ENCODE measurements at regions not wholly inside any gene's neighbourhood (a gene's known extent, or its start where the extent isn't known, plus 50 kb on each side); places are given as distances from the start of the nearest gene placed in this dataset.

DNA sequence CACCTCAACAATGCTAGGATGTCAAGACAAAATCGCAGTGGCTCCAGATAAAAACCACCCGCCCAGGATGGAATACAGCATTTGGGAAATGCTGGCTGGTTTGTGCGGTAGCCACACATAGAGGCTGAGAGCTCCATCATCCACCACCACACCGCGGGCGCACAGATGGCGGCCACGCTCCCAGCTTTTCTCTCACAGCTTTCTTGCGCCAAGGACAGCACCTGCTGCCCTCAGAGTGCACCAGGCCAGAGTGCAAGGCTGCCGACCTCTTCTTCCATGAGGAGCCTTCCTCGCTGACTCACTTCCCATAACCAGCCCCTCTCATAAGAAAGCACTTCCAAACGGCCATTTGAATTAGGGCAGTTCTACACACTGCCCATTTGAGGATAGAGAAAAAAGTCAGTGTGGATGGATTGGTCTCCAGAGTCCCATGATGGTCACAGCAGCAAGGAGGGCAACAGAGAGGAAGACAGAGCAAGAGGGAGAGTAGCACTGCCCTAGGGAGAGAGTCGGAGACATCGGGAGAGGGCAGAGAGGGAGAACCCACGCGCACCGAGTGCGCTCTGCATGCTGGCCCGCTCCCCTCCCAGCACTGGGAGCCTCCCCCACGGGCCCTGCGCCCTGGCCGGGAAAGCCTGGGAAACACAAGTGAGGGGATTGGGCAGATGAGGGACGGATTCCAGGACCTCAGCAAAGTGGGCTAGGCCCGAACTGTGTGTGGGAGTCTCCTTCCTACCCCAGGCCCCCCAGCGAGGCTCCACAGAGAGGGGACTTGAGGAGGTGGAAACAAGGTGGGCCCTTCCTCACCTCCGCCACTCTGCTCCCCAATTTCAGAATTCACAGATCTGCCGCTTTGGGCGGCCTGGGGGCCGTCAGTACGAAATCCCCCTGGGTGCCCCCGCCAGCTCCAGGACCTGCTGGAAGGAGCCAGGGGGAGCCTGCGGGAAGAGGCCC is 156.9 kb downstream of the USP12 start:
- no peak for DNase-seq

DNA sequence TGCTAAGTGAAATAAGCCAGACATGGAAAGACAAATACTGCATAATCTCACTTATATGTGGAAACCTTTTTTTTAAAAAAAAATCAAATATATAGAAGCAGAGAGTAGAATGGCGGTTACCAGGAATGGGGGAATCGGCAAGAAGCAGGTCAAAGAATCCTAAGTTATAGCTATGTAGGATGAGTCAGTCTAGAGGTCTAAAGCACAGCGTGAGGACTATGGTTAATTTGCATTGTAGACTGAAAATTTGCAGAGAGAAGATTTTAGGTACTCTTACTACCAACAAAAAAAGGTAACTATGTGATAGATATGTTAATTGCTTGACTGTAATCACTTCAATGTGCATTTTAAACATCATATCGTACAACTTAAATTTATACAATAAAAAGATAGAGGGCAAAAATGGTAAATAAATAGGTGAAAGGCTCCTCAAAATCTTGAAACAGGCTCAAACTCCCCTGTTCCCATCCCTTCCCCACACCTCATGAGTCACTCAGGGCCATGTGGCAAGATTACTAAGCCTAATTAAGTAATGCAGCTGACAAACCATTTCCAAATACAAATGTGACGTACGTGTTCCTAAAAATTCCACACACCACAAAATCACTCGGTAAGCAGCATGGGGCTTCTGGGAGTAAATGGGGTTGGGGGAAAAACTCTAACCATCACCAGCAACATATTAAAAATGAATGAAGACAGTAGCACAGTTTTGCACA is 159.0 kb downstream of the USP12 start:
- DNase-seq, result no peak

DNA sequence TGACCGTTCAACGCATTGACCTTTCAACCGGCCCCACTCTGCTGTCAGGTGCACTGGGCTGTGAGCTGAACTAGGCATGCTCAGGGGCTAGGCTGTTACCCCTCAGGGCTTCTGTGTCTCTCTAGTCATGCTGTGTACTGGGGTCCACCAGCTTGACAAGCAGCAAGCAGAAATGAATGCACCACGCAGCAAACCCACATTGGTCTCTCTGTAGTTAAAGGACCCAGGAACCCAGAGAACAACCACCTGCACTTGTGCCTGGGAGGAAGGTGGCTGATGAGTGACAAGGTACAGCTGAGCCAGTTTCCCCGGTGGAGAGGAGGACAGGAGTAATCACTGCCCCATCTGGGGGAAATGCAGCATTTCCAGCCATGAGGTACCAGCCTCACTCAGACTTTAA is 159.9 kb downstream of the USP12 start:
- DNase-seq, result no peak

DNA sequence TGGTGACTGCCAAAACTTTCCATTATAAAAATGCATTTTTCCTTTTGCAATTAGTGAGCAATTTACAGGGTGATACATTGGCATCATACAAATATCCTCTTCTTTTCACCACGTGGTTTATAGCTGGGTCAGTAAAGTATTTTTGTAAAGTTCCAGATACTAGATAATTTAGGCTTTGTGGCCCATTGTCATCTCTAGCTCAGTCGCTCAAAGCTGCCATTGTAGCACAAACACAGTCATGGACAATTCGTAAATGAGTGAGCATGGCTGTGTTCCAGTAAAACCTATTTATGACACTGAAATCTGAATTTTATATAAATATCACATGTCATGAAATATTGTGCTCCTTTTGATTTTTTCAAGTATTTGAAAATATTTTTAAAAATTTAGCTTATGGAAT is 162.9 kb downstream of the USP12 start:
- no peak for DNase-seq

DNA sequence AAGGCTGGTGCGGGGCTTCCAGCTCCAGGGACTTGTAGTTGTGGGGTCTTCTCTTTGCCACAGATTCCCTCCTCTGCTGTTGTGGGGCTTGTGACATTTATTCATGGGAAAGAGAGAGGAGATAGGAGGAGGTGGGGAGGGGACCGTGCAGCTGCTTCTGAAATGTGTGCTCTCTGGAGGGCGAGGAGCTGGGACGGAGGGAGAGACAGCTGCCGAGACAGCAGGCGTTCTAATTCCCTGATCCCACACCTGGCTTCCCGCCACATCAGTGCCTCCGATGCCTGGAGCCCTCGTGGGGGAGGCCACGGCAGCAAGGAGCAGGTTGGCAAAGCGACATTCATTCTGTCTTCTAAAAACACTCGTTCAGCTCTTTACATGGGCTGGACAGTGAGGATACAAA is 164.4 kb downstream of the USP12 start:
- no peak for DNase-seq

DNA sequence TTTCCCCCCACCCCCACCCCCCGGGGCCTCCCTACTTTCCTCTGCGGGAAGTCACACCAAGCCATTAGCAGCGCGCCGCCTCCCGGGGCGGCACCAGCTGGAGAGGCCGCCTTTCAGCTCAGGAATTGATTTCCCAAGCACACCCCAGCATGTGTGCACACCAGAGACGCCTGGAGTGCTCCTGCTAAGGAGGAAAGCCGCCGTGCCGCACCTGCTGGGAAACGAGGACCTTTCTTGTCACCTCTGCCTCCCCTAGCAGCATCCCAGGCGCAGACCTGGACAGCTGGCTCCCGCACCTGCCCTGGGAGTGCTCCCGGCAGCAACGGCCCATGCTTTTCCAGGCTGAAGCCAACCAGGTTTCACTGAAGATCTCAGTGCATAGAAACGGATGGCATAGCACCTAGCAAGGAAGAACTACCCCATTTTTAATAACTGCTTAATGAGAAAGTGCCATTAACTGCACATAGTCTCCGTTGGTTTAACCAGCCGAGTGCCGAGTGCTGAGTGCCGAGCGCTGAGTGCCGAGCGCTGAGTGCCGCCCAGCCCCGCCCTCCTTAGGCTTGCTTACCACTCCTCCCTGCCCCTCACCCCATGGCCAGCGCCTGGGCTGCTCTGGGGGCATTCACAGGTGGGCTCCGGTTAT is 165.0 kb downstream of the USP12 start:
- DNase-seq, result no peak

DNA sequence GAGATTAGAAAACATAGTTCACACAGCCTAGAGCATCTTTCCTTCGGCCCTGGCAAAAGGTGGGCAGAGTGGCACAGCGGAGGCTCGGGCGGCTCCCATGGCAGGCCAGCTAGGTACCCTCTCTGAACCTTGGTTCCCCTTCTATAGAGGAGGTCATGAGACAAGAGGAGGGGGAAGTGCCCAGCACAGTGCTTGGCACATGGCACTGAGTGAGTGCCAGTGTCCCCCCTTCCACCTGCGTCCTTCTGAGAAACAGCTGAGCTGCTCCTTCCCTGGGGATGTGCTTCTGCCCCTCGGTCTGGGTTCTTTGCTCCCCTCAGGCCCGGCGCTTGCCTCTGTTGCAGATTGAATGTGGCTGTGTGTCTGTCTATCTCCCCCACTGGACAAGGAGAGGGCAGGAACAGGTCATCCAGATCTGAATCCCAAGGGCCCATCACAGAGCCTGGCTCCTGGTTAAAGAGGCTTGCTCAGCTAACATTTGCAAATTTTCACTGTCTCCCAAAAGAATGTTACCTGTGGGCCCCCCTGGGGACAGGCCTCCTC is 165.6 kb downstream of the USP12 start:
- DNase-seq, result no peak

DNA sequence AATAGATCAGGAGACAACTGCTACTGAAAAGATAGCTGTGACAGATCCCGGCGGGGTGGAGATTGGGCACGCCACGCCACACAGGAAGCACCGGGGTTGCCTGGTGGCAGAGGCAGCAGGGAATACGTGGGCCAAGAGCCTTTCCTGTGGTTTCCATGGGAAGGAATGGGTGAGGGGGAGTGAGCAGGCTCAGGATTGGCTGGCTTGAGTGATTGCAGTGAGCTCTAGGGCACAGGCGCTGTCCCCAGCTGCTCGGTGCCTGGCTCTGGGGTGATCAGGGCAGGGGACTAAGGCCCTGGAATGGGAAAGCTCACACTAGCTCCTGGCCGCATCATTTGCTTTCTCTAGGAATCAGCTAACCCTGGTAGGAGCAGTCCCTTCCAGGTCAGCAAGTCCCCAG is 166.1 kb downstream of the USP12 start:
- no peak for DNase-seq

DNA sequence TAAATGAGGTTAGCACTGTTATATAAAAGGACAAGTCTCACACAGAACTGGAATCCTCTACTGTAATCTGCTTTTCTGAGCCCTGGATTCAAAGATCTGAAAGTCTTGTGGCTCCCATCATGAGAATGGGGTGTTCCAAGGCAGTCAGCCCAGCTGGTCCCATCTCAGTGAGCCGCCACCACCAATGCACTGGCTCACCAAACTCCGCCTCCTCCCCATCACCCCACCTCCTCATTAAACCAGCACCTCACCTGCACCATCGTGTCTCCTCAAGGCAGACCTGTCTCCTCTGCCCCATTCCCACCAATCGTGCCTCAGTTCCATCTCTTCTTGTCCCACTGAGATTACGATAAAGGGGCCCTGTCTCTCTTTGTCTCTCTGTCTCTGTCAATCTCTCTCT is 166.7 kb downstream of the USP12 start:
- no peak for DNase-seq

DNA sequence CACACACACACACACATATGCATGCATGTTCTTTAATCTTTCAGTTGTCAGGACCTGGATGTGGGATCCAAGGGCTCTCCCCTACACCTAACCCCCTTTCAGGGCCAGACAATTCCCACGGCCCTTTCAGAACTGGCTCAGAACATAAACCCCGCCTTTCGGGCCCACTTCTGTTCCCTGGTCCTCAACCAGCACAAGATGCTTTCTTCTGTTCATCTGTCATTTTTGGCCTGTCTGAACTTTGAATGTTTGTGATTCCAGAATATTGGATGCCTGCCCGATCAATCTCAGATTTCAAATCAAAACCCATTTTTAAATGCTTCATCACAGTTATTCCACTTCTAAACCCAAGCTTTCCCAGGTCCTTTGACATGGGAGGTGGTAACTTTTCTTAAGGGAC is 167.3 kb downstream of the USP12 start:
- DNase-seq, result no peak

DNA sequence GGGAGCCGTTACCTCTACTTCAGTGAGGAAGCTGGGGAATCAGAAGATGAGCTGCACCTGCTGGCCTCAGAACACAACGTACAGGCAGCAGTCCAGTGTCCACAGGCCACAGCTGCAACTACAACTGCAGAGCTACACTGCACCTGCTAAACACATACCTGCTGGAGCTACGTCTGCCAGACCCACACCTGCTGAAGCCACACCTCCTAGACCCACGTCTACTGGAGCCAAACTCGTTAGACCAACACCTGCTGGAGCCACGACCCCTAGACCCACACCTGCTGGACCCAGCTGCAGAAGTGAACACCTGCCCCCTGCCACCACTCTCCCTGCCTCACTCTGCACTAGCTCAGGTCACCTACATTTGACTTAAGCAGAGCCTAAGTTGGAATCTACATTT is 169.9 kb downstream of the USP12 start:
- DNase-seq, result no peak

DNA sequence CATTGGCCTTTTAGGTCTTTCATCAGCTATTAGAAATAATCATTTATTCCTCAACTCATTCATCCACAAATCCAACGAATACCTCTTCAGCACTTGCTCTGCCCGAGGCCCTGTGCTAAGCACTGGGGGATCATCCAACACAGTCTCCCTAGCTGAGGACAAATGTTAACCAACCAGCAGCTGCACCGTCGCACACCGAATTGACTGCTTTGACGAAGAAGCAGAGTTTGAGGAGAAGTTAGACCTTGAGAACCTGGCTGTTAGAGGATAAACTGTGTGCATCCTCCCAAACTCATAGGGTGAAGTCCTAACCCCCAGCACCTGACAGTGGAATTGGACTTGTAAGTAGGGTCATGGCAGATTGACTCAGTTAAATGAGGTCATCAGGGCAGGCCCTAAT is 170.9 kb downstream of the USP12 start:
- no peak for DNase-seq

DNA sequence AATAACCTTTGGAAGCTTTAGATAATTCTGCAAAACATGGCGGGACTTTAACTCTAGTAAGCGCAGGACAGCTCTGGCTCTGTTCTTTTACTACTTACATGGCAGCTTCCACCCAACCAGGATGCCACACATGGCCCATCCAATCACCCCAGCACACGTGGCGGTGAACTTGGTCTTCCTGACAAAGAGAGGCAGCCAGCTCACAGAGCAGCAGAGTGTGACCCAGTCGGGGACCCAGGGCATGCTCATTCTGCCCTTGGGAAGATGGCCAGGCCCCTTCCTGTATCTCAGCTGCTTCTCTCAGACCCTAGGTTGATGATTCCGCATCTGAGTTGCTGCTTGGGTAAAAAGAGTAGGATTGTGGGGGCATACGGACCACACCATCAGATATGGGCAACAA is 172.1 kb downstream of the USP12 start:
- no peak for DNase-seq

DNA sequence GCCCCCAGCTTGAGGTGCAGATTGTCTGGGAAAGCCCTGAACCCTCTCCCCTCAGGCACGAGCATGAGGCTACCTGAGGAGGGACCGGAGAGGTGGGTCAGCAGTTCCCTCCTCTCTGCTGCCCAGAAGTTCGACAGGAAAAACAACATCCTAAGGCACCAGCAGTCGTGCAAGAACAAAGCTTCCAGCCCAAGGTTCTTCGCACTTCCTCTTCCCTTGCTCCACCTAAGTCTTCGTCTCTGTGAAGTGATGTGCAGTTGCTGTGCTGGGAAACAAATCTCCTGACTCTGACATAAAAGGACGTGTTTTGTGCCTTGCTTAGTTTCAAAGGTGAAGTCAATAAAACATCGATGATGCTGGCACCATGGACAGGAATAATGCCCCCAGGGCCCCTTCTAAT is 173.3 kb downstream of the USP12 start:
- no peak for DNase-seq

DNA sequence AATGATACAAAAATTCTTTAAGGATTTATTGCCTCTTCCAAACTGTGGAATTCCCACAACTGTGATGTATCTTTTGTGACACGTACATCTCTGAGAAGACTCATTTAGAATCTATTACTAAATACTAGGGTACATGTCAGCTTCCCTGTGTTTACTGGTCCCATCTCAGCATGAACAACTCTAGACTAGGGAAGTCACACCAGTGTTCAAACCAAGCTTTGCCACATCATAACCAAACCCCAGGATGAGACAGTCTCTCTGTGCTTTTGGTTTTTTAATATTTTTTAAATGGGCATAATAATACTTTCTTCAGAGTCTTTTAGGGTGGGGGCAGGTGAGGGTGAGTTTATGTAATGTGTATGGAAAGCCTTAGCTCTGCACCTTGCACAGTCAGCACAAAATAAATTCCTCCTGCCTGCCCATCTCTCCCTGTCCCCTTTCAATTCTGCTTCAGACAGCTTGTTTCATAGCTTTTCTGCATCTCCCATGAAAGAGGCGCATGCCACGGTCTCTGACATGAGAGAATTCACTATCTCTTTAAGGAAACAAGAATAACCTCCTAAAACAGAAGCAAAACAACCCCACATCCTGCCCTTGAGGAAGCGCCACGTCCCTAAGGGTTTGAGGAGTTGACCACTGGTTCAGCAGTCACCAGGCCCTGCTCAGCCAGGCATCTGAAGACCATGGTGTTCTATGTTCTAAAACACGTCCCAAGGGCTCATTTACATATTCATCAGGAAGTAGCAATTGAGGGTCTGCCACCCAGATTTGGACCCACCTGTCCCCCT is 174.5 kb downstream of the USP12 start:
- no peak for DNase-seq

DNA sequence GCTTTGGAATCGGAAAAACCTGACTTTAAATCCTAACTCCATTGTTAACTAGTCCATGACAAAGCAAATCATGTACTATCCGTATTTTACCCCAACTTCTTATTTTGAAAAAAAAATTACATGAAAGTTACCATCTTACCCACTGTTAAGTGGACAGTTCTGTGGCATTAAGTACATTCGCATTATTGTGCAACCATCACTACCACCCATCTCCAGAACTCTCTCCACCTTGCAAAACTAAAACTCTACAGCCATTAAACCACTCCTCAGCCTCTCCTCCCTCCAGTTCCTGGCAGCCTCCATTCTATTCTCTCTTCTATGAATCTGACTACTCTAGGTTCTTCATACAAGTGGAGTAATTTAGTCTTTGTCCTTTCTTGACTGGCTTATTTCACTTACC is 176.5 kb downstream of the USP12 start:
- no peak for DNase-seq

DNA sequence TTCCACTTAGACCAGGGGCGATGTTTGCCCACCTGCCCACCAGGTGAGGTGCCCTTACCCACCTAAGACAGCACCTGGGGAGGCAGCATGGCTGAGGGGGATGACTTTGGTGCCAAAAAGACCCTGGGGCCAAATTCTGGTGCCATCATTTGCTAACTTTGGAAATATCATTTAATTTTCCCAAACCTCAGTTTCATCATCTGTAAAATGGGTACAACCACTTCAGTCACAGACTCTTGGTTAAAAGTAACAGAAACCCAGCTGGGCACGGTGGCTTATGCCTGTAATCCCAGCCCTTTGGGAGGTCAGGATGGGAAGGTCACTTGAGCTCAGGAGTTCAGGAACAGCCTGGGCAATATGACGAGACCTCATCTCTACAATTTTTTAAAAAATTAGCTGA is 177.8 kb downstream of the USP12 start:
- no peak for DNase-seq

DNA sequence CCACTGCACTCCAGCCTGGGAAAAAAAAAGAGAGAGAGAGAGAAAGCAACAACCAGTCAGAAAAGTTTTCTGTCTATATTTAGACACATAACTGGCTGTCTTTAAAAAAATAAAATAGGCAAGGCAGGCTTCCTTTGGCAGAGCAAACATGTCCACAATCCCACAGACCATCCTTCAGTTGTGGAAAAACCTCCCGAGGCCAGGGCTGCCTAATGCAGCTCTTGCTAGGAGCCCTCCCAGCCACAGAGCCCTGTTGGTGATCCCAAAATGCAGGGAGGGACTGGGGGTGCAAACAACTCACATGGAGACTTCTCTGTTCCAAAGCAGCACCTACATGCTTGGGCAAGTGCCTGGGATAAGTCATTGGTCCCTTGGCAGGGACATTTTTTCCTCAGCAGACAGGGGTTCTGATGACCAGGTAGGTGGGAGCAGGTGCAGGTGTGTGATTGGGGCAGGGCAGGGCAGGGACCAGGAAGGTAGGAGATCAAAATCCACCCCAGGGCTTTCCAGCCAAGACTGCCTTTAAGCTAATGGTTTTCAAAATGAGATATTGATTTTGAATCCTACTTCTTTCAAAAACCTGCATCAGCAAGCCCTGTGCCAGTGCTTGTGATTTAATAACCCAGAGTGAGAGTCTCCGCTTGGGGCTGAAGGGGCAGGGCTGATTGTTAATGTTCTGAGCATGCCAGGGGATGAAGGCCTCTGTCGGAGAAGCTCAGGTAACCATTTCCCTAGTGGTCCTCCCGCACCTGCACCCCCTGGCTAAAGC is 178.5 kb downstream of the USP12 start:
- DNase-seq, result no peak

DNA sequence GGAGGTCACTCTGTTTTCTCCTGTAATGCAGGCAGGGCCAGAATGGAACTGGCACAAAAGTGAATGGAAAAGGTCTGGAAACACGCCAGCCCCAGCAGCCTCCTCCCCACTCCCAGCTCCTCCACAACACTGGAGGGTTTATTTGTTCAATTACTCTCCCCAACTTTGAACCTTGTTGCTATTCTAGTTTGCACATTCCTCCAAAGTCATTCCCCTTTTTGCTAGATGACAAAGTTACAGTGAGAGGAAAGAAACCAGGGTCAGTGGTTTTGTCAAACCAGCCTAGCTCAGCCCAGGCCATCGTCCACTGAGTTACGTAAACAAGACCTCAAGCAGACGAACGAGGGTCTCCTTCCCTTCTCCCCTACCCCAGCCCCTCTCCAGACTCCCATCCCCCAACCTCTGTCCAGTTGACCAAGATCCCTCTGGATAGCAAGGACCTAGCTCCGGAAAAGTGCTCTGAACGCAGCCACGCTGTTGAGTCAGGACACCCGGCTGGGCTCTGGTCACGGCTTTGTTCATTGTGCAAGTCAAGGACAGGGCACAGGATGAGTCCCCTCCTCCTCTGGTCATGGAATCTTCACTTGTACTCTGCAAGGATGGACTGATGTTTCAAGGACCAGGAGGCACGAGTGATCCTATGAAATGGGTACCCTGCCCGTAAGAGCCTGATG is 180.0 kb downstream of the USP12 start:
- no peak for DNase-seq

DNA sequence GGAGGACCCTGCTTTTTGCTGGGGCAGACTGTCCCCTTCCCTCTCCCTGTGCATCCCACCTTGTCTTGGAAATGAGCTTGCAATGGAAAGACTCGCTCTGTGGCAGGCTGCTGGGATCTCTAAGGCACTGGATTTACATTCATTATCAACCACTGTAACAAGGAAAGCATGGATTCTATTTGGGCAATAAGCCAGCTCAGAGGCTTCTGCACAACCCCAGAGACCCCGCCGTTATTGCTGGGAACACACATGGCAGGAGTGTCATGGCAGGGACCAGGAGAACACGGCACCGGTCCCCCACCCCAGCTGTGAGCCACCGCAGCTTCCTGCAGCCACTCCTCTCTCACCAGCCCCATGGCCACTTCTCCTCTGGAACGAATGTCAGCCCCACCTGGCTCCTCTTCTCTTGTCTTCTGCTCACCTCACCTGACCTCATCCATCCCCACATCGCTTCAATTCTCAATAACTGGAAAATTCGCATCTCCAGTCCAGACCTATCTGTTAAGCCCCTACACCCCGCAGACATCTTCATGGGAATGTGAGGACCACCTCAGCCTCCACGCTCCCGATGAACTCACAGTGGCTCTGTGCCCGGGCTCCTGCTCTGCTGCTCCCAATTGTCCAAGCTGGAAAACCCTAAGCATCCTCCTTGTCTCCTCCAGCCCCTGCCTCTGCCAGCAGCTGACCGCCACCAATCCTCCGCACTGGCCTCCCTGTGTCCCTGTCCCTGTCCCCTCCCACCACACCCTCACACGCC is 181.5 kb downstream of the USP12 start:
- no peak for DNase-seq

Data from skin of body (tissue), 1 donor.